HepG2 (cell line): ENCODE measurements at regions not wholly inside any gene's neighbourhood (a gene's known extent, or its start where the extent isn't known, plus 50 kb on each side); places are given as distances from the start of the nearest gene placed in this dataset.

Experiments
- ATAC-seq: fragments of 200-7000 bp; cut with Tn5 transposase; 3 replicates; pipeline ENCODE4 v1.9.1; 2020; ENCODE audit warnings: mild to moderate bottlenecking, moderate library complexity
- BruUV-seq: library from RNA; stranded (reverse); fragments of 400-500 nt; replicated peaks from 2 replicates; lab custom pipeline; 2021; lab: Mats Ljungman, UMichigan
- CTCF ChIA-PET: fragments of 300-600 bp; formaldehyde crosslinking; extraction: SDS; loops from one replicate; lab custom pipeline; 2021; ENCODE audit warnings: low total read pairs, inconsistent platforms, low intra/inter-chr PET ratio; lab: Yijun Ruan, JAX
- POLR2A ChIA-PET: fragments of 350-600 bp; sonication (Branson Sonifier 250); formaldehyde crosslinking; loops from one replicate; lab custom pipeline; 2020; ENCODE audit warnings: antibody characterized with exemption, inconsistent platforms; lab: Yijun Ruan, JAX
- DNase-seq: peaks from one replicate; pipeline ENCODE4 v3.0.0-alpha.2; 2015; ENCODE audit warnings: low spot score
- FAIRE-seq: peaks from 3 replicates; lab custom pipeline; 2011; peaks lifted over from hg19 to GRCh38; lab: Jason Lieb, UNC
- H2AFZ ChIP-seq: one replicate; pipeline ENCODE4 v1.6.1; 2011; ENCODE audit warnings: low read length, inconsistent platforms
- H3K27ac ChIP-seq: fragments of 300-600 bp; 3 replicates; pipeline ENCODE4 v1.8.0; 2011; ENCODE audit warnings: mixed run types, mild to moderate bottlenecking, mixed read lengths, low read length, inconsistent platforms; ENCODE audit not compliant: insufficient read depth; ENCODE audit errors: extremely low read length
- H3K27me3 ChIP-seq, 2 experiments: fragments of 200-600 bp in 1 of 2; 2 replicates in 1 of 2; 3 replicates in 1 of 2; pipeline versions ENCODE4 v1.6.0 to v1.8.0; 2011; ENCODE audit warnings: low read length in 2 of 2, mild to moderate bottlenecking in 2 of 2, moderate library complexity in 2 of 2, inconsistent platforms in 1 of 2; ENCODE audit not compliant: insufficient read depth in 2 of 2, control insufficient read depth in 1 of 2
- H3K36me3 ChIP-seq, 2 experiments: fragments of 200-600 bp in 1 of 2; replicated peaks in 1 of 2; 2 replicates in 1 of 2; 3 replicates in 1 of 2; pipeline versions ENCODE4 v1.5.1 to v1.8.0; 2011; ENCODE audit warnings: low read length in 2 of 2, inconsistent platforms in 1 of 2; ENCODE audit not compliant: insufficient read depth in 2 of 2, control insufficient read depth in 1 of 2
- H3K4me1 ChIP-seq: 2 replicates; pipeline ENCODE4 v1.5.1; 2012; ENCODE audit warnings: low read length, inconsistent platforms; ENCODE audit not compliant: insufficient read depth
- H3K4me2 ChIP-seq: 2 replicates; pipeline ENCODE4 v1.6.0; 2011; ENCODE audit warnings: low read depth, low read length, inconsistent platforms
- H3K4me3 ChIP-seq, 3 experiments: fragments of 200-600 bp in 1 of 3; sonication (generic), shearing (Covaris generic) in 1 of 3; replicated peaks in 1 of 3; 2 replicates each; pipeline ENCODE4 v1.5.1; 2011 to 2016; ENCODE audit warnings: low read length in 3 of 3, inconsistent platforms in 2 of 3, low read depth in 2 of 3, mild to moderate bottlenecking in 2 of 3, control low read depth in 1 of 3, mixed read lengths in 1 of 3; ENCODE audit not compliant: insufficient read depth in 1 of 3
- H3K79me2 ChIP-seq: one replicate; pipeline ENCODE4 v1.6.1; 2011; ENCODE audit warnings: low read length, inconsistent platforms; ENCODE audit not compliant: insufficient read depth
- H3K9ac ChIP-seq: 2 replicates; pipeline ENCODE4 v1.6.0; 2011; ENCODE audit warnings: mild to moderate bottlenecking, low read depth, low read length, inconsistent platforms; ENCODE audit not compliant: insufficient read depth
- H3K9me3 ChIP-seq: 2 replicates; pipeline ENCODE4 v1.5.1; 2012; ENCODE audit warnings: mild to moderate bottlenecking, low read length
- H4K20me1 ChIP-seq: 2 replicates; pipeline ENCODE4 v1.6.0; 2011; ENCODE audit warnings: inconsistent platforms, mild to moderate bottlenecking, low read length, moderate library complexity; ENCODE audit not compliant: insufficient read depth
- GLMP ChIP-seq: sonication (generic); formaldehyde crosslinking; IDR thresholded peaks from 2 replicates; pipeline ENCODE4 v1.9.0; 2021; ENCODE audit warnings: missing genetic modification reagents, mild to moderate bottlenecking, borderline replicate concordance
- IRF2 ChIP-seq: IDR thresholded peaks from 2 replicates; pipeline ENCODE4 v1.6.1; 2018; ENCODE audit warnings: missing genetic modification reagents, missing compliant biosample characterization
- ZBTB43 ChIP-seq: sonication (generic); formaldehyde crosslinking; conservative IDR thresholded peaks from 2 replicates; pipeline ENCODE4 v1.4.0; 2020; ENCODE audit warnings: missing genetic modification reagents
- ZNF235 ChIP-seq: sonication (generic); formaldehyde crosslinking; IDR thresholded peaks from 2 replicates; pipeline ENCODE4 v1.8.1; 2023; ENCODE audit warnings: mild to moderate bottlenecking, missing genetic modification reagents, borderline replicate concordance
- ZNF317 ChIP-seq: sonication (generic); formaldehyde crosslinking; IDR thresholded peaks from 2 replicates; pipeline ENCODE4 v1.5.0; 2020; ENCODE audit warnings: mild to moderate bottlenecking, missing genetic modification reagents
- ZNF501 ChIP-seq: sonication (generic); formaldehyde crosslinking; IDR thresholded peaks from 2 replicates; pipeline ENCODE4 v1.5.1; 2020; ENCODE audit warnings: mild to moderate bottlenecking, moderate library complexity, missing genetic modification reagents
- ZNF549 ChIP-seq: sonication (generic); formaldehyde crosslinking; IDR thresholded peaks from 2 replicates; pipeline ENCODE4 v1.5.0; 2020; ENCODE audit warnings: missing genetic modification reagents
- ZNF563 ChIP-seq: sonication (generic); formaldehyde crosslinking; IDR thresholded peaks from 2 replicates; pipeline ENCODE4 v1.8.0; 2022; ENCODE audit warnings: mild to moderate bottlenecking, moderate library complexity, missing genetic modification reagents
- ZNF775 ChIP-seq: sonication (generic); formaldehyde crosslinking; IDR thresholded peaks from 2 replicates; pipeline ENCODE4 v1.4.0; 2020; ENCODE audit warnings: missing genetic modification reagents, mild to moderate bottlenecking, moderate library complexity, borderline replicate concordance
- WGBS: methylation state at CpG from one replicate; pipeline ENCODE4 v1.1.6; 2017; ENCODE audit warnings: low lambda C conversion rate; 5-methylcytosine and 5-hydroxymethylcytosine counted together
- in situ Hi-C: cut with HindIII; loops from 2 replicates; pipeline ENCODE4 v1.10.0; 2017; ENCODE audit warnings: low pct_unique_long_range_greater_than_20kb; ENCODE audit not compliant: extremely low pct_ligation_motif_present
- intact Hi-C: fragments of 100-400 bp; cut with micrococcal nuclease; formaldehyde crosslinking; loops from one replicate; pipeline ENCODE4 v1.10.0; 2022; ENCODE audit not compliant: unreplicated experiment
- TF ChIP-seq, protein P1 (sequence below): sonication (generic); formaldehyde crosslinking; IDR thresholded peaks from 2 replicates; pipeline ENCODE4 v1.4.0; 2020; ENCODE audit warnings: missing genetic modification reagents, mild to moderate bottlenecking, borderline replicate concordance
- TF ChIP-seq, protein P2 (sequence below): sonication (generic); formaldehyde crosslinking; IDR thresholded peaks from 2 replicates; pipeline ENCODE4 v1.5.1; 2020; ENCODE audit warnings: mild to moderate bottlenecking, moderate library complexity, missing genetic modification reagents
- TF ChIP-seq, protein P3 (sequence below): sonication (generic); formaldehyde crosslinking; IDR thresholded peaks from 2 replicates; pipeline ENCODE4 v1.5.0; 2020; ENCODE audit warnings: mild to moderate bottlenecking, missing genetic modification reagents

- no peak for DNase-seq
- peaks cover 4% of the 10 kb centered on the region; the same call in 1 of the 2 replicates for H3K9me3 ChIP-seq
- H3K4me3 ChIP-seq, result no peak overlapping the region
- H4K20me1 ChIP-seq, result no peaks in the 10 kb centered on the region
- no peak for FAIRE-seq
- no peak overlapping the region for H2AFZ ChIP-seq
- ChIA-PET CTCF (no interaction called here), POLR2A (interaction anchor here (1.9 kb wide), 1 partner anchor 1452 kb away, joined by 9 read pairs; no protein-coding TSS in a partner anchor)
- no peaks in the 10 kb centered on the region for H3K4me1 ChIP-seq
- BruUV-seq, result no TSS peak
- no peaks in the 10 kb centered on the region for H3K79me2 ChIP-seq
- H3K9ac ChIP-seq, result no peak overlapping the region
- 42% methylated on average over 12 of the region's 23 CpGs for WGBS
- ATAC-seq, result no peak
- H3K4me2 ChIP-seq, result no peak overlapping the region
- intact Hi-C loops (loop anchor here (5.0 kb wide), 1 partner anchor 88 kb away; no protein-coding TSS in a partner anchor), in situ Hi-C loops (no loop called here)
- no peaks in the 10 kb centered on the region for H3K36me3 ChIP-seq
- H3K27me3 ChIP-seq, result no peaks in the 10 kb centered on the region
- no peak overlapping the region for H3K27ac ChIP-seq
- no peak for TF ChIP-seq IRF2 (CRISPR knock-in tag)
- no peak for TF ChIP-seq ZNF775 (CRISPR knock-in tag)
- TF ChIP-seq, protein P1, sequence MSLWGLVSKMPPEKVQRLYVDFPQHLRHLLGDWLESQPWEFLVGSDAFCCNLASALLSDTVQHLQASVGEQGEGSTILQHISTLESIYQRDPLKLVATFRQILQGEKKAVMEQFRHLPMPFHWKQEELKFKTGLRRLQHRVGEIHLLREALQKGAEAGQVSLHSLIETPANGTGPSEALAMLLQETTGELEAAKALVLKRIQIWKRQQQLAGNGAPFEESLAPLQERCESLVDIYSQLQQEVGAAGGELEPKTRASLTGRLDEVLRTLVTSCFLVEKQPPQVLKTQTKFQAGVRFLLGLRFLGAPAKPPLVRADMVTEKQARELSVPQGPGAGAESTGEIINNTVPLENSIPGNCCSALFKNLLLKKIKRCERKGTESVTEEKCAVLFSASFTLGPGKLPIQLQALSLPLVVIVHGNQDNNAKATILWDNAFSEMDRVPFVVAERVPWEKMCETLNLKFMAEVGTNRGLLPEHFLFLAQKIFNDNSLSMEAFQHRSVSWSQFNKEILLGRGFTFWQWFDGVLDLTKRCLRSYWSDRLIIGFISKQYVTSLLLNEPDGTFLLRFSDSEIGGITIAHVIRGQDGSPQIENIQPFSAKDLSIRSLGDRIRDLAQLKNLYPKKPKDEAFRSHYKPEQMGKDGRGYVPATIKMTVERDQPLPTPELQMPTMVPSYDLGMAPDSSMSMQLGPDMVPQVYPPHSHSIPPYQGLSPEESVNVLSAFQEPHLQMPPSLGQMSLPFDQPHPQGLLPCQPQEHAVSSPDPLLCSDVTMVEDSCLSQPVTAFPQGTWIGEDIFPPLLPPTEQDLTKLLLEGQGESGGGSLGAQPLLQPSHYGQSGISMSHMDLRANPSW (CRISPR knock-in tag), result no peak
- TF ChIP-seq, protein P2, sequence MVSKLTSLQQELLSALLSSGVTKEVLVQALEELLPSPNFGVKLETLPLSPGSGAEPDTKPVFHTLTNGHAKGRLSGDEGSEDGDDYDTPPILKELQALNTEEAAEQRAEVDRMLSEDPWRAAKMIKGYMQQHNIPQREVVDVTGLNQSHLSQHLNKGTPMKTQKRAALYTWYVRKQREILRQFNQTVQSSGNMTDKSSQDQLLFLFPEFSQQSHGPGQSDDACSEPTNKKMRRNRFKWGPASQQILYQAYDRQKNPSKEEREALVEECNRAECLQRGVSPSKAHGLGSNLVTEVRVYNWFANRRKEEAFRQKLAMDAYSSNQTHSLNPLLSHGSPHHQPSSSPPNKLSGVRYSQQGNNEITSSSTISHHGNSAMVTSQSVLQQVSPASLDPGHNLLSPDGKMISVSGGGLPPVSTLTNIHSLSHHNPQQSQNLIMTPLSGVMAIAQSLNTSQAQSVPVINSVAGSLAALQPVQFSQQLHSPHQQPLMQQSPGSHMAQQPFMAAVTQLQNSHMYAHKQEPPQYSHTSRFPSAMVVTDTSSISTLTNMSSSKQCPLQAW (CRISPR knock-in tag), result no peak
- TF ChIP-seq ZNF563, result no peak
- no peak for TF ChIP-seq GLMP
- TF ChIP-seq, protein P3, sequence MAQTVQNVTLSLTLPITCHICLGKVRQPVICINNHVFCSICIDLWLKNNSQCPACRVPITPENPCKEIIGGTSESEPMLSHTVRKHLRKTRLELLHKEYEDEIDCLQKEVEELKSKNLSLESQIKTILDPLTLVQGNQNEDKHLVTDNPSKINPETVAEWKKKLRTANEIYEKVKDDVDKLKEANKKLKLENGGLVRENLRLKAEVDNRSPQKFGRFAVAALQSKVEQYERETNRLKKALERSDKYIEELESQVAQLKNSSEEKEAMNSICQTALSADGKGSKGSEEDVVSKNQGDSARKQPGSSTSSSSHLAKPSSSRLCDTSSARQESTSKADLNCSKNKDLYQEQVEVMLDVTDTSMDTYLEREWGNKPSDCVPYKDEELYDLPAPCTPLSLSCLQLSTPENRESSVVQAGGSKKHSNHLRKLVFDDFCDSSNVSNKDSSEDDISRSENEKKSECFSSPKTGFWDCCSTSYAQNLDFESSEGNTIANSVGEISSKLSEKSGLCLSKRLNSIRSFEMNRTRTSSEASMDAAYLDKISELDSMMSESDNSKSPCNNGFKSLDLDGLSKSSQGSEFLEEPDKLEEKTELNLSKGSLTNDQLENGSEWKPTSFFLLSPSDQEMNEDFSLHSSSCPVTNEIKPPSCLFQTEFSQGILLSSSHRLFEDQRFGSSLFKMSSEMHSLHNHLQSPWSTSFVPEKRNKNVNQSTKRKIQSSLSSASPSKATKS (CRISPR knock-in tag), result no peak
- TF ChIP-seq ZBTB43 (CRISPR knock-in tag), result no peak
- TF ChIP-seq ZNF317 (CRISPR knock-in tag), result no peak
- no peak for TF ChIP-seq ZNF501 (CRISPR knock-in tag)
- TF ChIP-seq ZNF549 (CRISPR knock-in tag), result no peak
- no peak for TF ChIP-seq ZNF235 (CRISPR knock-in tag)
Observed at GRCh38 chr20:29448806-29449470, 1808.5 kb upstream of the DEFB115 start.
